GM06990 (cell line): ENCODE measurements at regions not wholly inside any gene's neighbourhood (a gene's known extent, or its start where the extent isn't known, plus 50 kb on each side); places are given as distances from the start of the nearest gene placed in this dataset.

Experiments
- DNase-seq: peaks from one replicate; pipeline ENCODE4 v3.0.0-alpha.2; 2011; ENCODE audit not compliant: insufficient read length; ENCODE audit errors: extremely low read depth
- H3K27me3 ChIP-seq: replicated peaks from 2 replicates; pipeline ENCODE4 v1.6.0; 2011; ENCODE audit warnings: low read length; ENCODE audit not compliant: control insufficient read depth, insufficient read depth
- H3K36me3 ChIP-seq: 2 replicates; pipeline ENCODE4 v1.5.1; 2011; ENCODE audit warnings: low read length; ENCODE audit not compliant: control insufficient read depth, insufficient read depth
- H3K4me3 ChIP-seq: replicated peaks from 2 replicates; pipeline ENCODE4 v1.5.1; 2011; ENCODE audit warnings: low read depth, mild to moderate bottlenecking, control low read depth, low read length
- CTCF ChIP-seq: IDR thresholded peaks from 2 replicates; pipeline ENCODE4 v1.5.1; 2011; ENCODE audit warnings: low read length, control low read depth, mild to moderate bottlenecking, inconsistent platforms; ENCODE audit not compliant: insufficient read depth, poor library complexity, severe bottlenecking

DNA sequence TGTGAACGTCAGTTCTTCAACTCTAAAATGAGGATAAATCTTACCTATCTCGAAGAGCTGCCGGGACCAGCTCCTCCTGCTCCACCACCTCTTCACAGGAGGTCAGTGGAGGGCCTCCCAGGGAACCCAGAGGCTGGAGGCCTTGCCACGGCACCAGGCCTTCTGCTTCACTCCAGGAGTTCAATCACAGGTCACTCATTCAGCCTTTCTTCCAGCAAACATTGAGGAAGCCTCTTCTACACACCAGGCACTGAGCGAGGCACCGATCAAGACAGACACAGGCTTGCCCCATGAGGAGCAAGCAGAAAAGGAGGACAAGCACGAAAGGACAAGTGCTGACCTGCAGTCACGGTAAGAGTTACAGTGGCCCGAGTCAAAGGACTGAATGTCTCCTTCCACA, 64.8 kb upstream of the WNT11 start:
- peaks cover 2% of the 10 kb centered on the region; the same call in 1 of the 2 replicates for H3K27me3 ChIP-seq
- no peaks in the 10 kb centered on the region for H3K36me3 ChIP-seq
- no peak for DNase-seq
- H3K4me3 ChIP-seq, result no peak overlapping the region
- TF ChIP-seq CTCF, result no peak

- H3K27me3 ChIP-seq, result peaks cover 2% of the 10 kb centered on the region; the same call in 1 of the 2 replicates
- no peak for TF ChIP-seq CTCF
- H3K36me3 ChIP-seq, result no peaks in the 10 kb centered on the region
- DNase-seq, result no peak
- no peak overlapping the region for H3K4me3 ChIP-seq
These were observed 64.1 kb upstream of the WNT11 start for GRCh38 chr11:76270389-76270788.

- H3K27me3 ChIP-seq, result peaks cover 2% of the 10 kb centered on the region
- TF ChIP-seq CTCF, result no peak
- DNase-seq, result no peak
- no peak overlapping the region for H3K4me3 ChIP-seq
- H3K36me3 ChIP-seq, result no peaks in the 10 kb centered on the region
These were observed 63.5 kb upstream of the WNT11 start for GRCh38 chr11:76269661-76270261.

- H3K27me3 ChIP-seq, result peaks cover 2% of the 10 kb centered on the region
- H3K4me3 ChIP-seq, result no peak overlapping the region
- DNase-seq, result no peak
- H3K36me3 ChIP-seq, result no peaks in the 10 kb centered on the region
- no peak for TF ChIP-seq CTCF
These were observed 62.9 kb upstream of the WNT11 start for GRCh38 chr11:76269247-76269646.

GRCh38 chr11:76268498-76268897, 62.2 kb upstream of the WNT11 start:
- no peak overlapping the region for H3K4me3 ChIP-seq
- H3K27me3 ChIP-seq, result peaks cover 2% of the 10 kb centered on the region
- DNase-seq, result no peak
- no peaks in the 10 kb centered on the region for H3K36me3 ChIP-seq
- TF ChIP-seq CTCF, result no peak

GRCh38 chr11:76267556-76267955, 61.3 kb upstream of the WNT11 start:
- Histone ChIP-seq H3K27me3 (peaks cover 4% of the 10 kb centered on the region), H3K36me3 (no peaks in the 10 kb centered on the region), H3K4me3 (no peak overlapping the region)
- no peak for TF ChIP-seq CTCF
- no peak for DNase-seq
